Hepatocyte (in vitro differentiated cells): ENCODE measurements at regions not wholly inside any gene's neighbourhood (a gene's known extent, or its start where the extent isn't known, plus 50 kb on each side); places are given as distances from the start of the nearest gene placed in this dataset.

Experiments used
- DNase-seq: peaks from one replicate; pipeline ENCODE4 v3.0.0-alpha.2; 2016; ENCODE audit warnings: low spot score
- H2AFZ ChIP-seq: fragments of 200-600 bp; sonication (generic); 2 replicates; pipeline ENCODE4 v1.6.0; 2016; ENCODE audit warnings: antibody characterized with exemption, mild to moderate bottlenecking
- H3K27ac ChIP-seq: fragments of 200-600 bp; sonication (generic); 2 replicates; pipeline ENCODE4 v1.5.1; 2016; ENCODE audit warnings: mild to moderate bottlenecking
- H3K27me3 ChIP-seq: fragments of 200-600 bp; sonication (generic); 2 replicates; pipeline ENCODE4 v1.6.1; 2016
- H3K36me3 ChIP-seq: fragments of 200-600 bp; sonication (generic); replicated peaks from 2 replicates; pipeline ENCODE4 v1.5.1; 2016; ENCODE audit warnings: low read depth; ENCODE audit not compliant: insufficient read depth
- H3K4me1 ChIP-seq: fragments of 200-600 bp; sonication (generic); 2 replicates; pipeline ENCODE4 v1.5.1; 2016; ENCODE audit warnings: mild to moderate bottlenecking, moderate library complexity; ENCODE audit not compliant: insufficient read depth
- H3K4me2 ChIP-seq: fragments of 200-600 bp; sonication (generic); 2 replicates; pipeline ENCODE4 v1.6.0; 2016
- H3K4me3 ChIP-seq: fragments of 200-600 bp; sonication (generic); 2 replicates; pipeline ENCODE4 v1.5.1; 2016; ENCODE audit warnings: mild to moderate bottlenecking
- H3K79me2 ChIP-seq: fragments of 200-600 bp; sonication (generic); 2 replicates; pipeline ENCODE4 v1.6.0; 2017; ENCODE audit warnings: mild to moderate bottlenecking
- H3K9me2 ChIP-seq: fragments of 200-600 bp; sonication (generic); replicated peaks from 2 replicates; pipeline ENCODE4 v1.6.0; 2017; ENCODE audit warnings: mild to moderate bottlenecking; ENCODE audit not compliant: insufficient read depth
- H3K9me3 ChIP-seq: fragments of 200-600 bp; sonication (generic); 2 replicates; pipeline ENCODE4 v1.5.1; 2016; ENCODE audit warnings: low read depth, mild to moderate bottlenecking
- H4K20me1 ChIP-seq: fragments of 200-600 bp; sonication (generic); 2 replicates; pipeline ENCODE4 v1.6.0; 2016; ENCODE audit warnings: mild to moderate bottlenecking; ENCODE audit not compliant: insufficient read depth, poor library complexity, severe bottlenecking
- EZH2 ChIP-seq: fragments of 200-600 bp; sonication (generic); IDR thresholded peaks from 2 replicates; pipeline ENCODE4 v1.6.1; 2016; ENCODE audit warnings: antibody characterized with exemption, mild to moderate bottlenecking, borderline replicate concordance
- EZH2phosphoT487 ChIP-seq: fragments of 200-600 bp; sonication (generic); IDR thresholded peaks from one replicate; pipeline ENCODE4 v1.6.1; 2018; ENCODE audit warnings: antibody characterized with exemption, mild to moderate bottlenecking, low read depth, moderate library complexity; ENCODE audit not compliant: unreplicated experiment, severe bottlenecking
- whole genome bisulfite sequencing: methylation state at CpG from one replicate; pipeline ENCODE4 v1.1.6; 2016; ENCODE audit warnings: low lambda C conversion rate; ENCODE audit errors: missing lambda C conversion rate; 5-methylcytosine and 5-hydroxymethylcytosine counted together
- TF ChIP-seq, protein P1 (sequence below): fragments of 200-600 bp; sonication (generic); IDR thresholded peaks from 2 replicates; pipeline ENCODE4 v1.5.1; 2016; ENCODE audit warnings: antibody characterized with exemption, mild to moderate bottlenecking; ENCODE audit not compliant: poor library complexity

DNA sequence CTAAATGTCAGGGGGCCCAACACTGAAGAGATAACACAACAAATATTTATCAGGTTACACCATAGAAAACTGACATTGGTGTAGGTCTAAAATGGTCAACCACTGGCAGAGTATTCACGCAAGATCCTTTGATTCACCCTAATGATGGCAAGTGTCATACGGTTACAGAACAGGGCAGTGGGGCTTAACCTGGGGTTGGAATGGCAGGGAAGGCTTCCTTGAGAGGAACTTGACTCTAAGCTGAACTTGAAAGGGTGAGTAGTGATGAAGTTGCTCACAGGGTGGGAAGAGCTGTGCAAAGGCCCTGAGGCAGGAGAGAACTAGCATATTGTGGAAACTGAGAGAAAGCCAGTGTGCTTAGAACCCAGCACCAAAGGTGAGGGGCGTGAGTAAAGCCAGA is 97.1 kb upstream of the MVB12B start:
- H3K27me3 ChIP-seq, result peaks cover 9% of the 10 kb centered on the region
- no peak overlapping the region for H3K27ac ChIP-seq
- H3K79me2 ChIP-seq, result no peaks in the 10 kb centered on the region
- H3K36me3 ChIP-seq, result no peaks in the 10 kb centered on the region
- no peak for DNase-seq
- H4K20me1 ChIP-seq, result no peaks in the 10 kb centered on the region
- 86% methylated on average over 3 of the region's 3 CpGs for WGBS
- H3K9me3 ChIP-seq, result no peaks in the 10 kb centered on the region
- no peak overlapping the region for H2AFZ ChIP-seq
- H3K9me2 ChIP-seq, result no peaks in the 10 kb centered on the region
- no peak for TF ChIP-seq EZH2
- no peak for TF ChIP-seq EZH2phosphoT487
- TF ChIP-seq, protein P1, sequence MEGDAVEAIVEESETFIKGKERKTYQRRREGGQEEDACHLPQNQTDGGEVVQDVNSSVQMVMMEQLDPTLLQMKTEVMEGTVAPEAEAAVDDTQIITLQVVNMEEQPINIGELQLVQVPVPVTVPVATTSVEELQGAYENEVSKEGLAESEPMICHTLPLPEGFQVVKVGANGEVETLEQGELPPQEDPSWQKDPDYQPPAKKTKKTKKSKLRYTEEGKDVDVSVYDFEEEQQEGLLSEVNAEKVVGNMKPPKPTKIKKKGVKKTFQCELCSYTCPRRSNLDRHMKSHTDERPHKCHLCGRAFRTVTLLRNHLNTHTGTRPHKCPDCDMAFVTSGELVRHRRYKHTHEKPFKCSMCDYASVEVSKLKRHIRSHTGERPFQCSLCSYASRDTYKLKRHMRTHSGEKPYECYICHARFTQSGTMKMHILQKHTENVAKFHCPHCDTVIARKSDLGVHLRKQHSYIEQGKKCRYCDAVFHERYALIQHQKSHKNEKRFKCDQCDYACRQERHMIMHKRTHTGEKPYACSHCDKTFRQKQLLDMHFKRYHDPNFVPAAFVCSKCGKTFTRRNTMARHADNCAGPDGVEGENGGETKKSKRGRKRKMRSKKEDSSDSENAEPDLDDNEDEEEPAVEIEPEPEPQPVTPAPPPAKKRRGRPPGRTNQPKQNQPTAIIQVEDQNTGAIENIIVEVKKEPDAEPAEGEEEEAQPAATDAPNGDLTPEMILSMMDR, result no peak
- H3K4me2 ChIP-seq, result no peak overlapping the region
- no peaks in the 10 kb centered on the region for H3K4me1 ChIP-seq
- H3K4me3 ChIP-seq, result no peak overlapping the region

DNA sequence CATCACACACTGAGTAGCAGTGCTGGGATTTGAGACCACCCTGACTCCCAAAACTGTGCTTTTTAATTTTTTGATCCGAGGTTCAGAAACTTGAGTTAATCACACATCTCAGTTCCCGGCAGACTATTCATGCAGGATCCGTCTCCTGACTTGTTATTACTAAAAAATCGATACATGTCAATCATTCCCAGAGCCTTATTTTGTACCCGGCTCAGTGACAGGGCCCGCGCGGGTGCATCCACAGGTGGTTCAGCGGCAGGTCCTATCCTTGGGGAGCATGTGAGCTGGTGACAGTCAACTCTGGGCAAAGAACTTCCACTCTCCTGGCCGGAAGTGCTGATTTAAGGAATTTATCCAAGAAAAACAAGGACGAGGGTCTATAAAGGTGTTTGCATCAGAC is 95.9 kb upstream of the MVB12B start:
- Histone ChIP-seq H3K27ac (no peak overlapping the region), H3K4me1 (no peaks in the 10 kb centered on the region), H3K27me3 (peaks cover 9% of the 10 kb centered on the region), H3K9me2 (no peaks in the 10 kb centered on the region), H3K4me2 (no peak overlapping the region), H2AFZ (no peak overlapping the region), H3K4me3 (no peak overlapping the region), H3K9me3 (no peaks in the 10 kb centered on the region), H3K79me2 (no peaks in the 10 kb centered on the region), H4K20me1 (no peaks in the 10 kb centered on the region), H3K36me3 (no peaks in the 10 kb centered on the region)
- 91% methylated on average over 11 of the region's 11 CpGs for WGBS
- TF ChIP-seq, protein P1, result no peak
- no peak for TF ChIP-seq EZH2phosphoT487
- no peak for TF ChIP-seq EZH2
- no peak for DNase-seq

DNA sequence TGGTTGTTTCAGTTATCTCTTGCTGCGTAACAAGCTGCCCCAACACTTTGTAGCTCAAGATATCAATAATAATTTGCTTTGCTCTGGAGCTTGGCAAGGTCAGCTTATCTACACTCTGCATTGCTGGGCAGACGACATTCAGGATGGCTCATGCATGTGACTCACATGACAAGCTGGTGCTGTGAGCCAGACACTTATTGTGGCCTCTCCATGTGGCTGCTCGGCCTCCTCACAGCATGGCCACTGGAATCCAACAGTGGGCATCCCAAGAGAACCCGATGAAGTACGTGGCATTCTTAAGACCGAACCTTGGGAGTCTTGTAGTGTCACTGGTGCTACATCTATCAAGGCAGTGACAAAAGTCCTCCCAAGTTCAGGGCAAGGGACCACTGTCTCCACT is 94.2 kb upstream of the MVB12B start:
- 92% methylated on average over 6 of the region's 6 CpGs for WGBS
- H3K27ac ChIP-seq, result no peak overlapping the region
- no peaks in the 10 kb centered on the region for H3K9me3 ChIP-seq
- H3K79me2 ChIP-seq, result no peaks in the 10 kb centered on the region
- no peaks in the 10 kb centered on the region for H3K9me2 ChIP-seq
- H4K20me1 ChIP-seq, result no peaks in the 10 kb centered on the region
- TF ChIP-seq EZH2phosphoT487 (no peak), EZH2 (no peak)
- TF ChIP-seq, protein P1, result no peak
- H2AFZ ChIP-seq, result no peak overlapping the region
- H3K27me3 ChIP-seq, result peaks cover under 1% of the 10 kb centered on the region
- H3K4me3 ChIP-seq, result no peak overlapping the region
- DNase-seq, result no peak
- H3K4me1 ChIP-seq, result no peaks in the 10 kb centered on the region
- H3K36me3 ChIP-seq, result no peaks in the 10 kb centered on the region
- H3K4me2 ChIP-seq, result no peak overlapping the region

DNA sequence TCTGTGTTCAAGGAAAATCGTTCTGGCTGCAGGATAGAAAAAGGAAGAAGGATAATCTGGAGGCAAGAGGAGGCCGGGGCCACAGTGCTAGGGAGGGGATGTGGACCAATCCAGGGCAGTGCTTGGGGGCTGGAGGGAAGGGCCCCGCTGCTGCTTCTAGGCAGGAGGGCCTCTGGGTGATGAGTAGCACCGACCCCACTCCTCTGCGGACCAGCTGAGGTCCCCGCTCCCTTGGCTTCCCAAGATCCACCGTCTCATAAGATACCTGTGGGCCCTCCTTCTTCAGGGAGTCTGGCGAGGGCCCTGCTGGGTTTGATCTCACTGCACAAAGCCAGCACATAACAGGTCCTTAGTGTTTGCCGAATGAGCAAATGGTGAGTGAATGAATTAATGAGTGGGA is 93.5 kb upstream of the MVB12B start:
- TF ChIP-seq, protein P1, result no peak
- TF ChIP-seq EZH2 (no peak), EZH2phosphoT487 (no peak)
- Histone ChIP-seq H3K36me3 (no peaks in the 10 kb centered on the region), H3K9me3 (no peaks in the 10 kb centered on the region), H3K9me2 (no peaks in the 10 kb centered on the region), H2AFZ (no peak overlapping the region), H3K27ac (no peak overlapping the region), H3K27me3 (no peaks in the 10 kb centered on the region), H3K4me2 (no peak overlapping the region), H4K20me1 (no peaks in the 10 kb centered on the region), H3K4me1 (no peaks in the 10 kb centered on the region), H3K79me2 (no peaks in the 10 kb centered on the region), H3K4me3 (no peak overlapping the region)
- WGBS, result 92% methylated on average over 9 of the region's 9 CpGs
- no peak for DNase-seq
